Keratinocyte (primary cell): ENCODE measurements at regions not wholly inside any gene's neighbourhood (a gene's known extent, or its start where the extent isn't known, plus 50 kb on each side); places are given as distances from the start of the nearest gene placed in this dataset.

Experiments
- EZH2 ChIP-seq: IDR thresholded peaks from one replicate; pipeline ENCODE4 v1.6.1; 2012; ENCODE audit warnings: inconsistent platforms, mild to moderate bottlenecking, low read length, moderate library complexity
- TF ChIP-seq, protein P1 (sequence below), 3 experiments: IDR thresholded peaks in 1 of 3; conservative IDR thresholded peaks in 1 of 3; optimal IDR thresholded peaks in 1 of 3; 2 replicates in 2 of 3; 3 replicates in 1 of 3; pipeline versions ENCODE3 to v1.5.1; 2011; ENCODE audit warnings: low read length in 3 of 3, mild to moderate bottlenecking in 3 of 3, moderate library complexity in 2 of 3, control low read depth in 1 of 3, inconsistent platforms in 1 of 3; ENCODE audit not compliant: insufficient read depth in 2 of 3; ENCODE audit errors: extremely low read depth in 1 of 3

DNA sequence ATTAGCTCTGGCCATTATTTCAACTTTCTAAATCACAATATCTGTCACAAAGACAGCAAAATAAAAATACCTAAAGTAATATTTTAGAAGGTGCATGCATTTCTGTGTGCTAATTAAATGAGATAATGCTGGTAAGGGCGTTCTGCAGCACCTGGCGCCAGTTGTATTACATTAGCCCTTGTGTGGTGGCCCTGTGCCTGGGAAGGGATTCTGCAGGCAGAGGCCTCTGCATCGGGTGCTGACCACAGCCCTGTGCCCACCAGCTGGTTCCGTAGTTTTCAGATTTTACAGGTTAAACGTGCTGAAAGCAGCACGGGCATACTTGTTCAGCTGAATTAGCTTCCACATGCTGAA is 157.7 kb upstream of the PRKCQ start:
- TF ChIP-seq, protein P1, sequence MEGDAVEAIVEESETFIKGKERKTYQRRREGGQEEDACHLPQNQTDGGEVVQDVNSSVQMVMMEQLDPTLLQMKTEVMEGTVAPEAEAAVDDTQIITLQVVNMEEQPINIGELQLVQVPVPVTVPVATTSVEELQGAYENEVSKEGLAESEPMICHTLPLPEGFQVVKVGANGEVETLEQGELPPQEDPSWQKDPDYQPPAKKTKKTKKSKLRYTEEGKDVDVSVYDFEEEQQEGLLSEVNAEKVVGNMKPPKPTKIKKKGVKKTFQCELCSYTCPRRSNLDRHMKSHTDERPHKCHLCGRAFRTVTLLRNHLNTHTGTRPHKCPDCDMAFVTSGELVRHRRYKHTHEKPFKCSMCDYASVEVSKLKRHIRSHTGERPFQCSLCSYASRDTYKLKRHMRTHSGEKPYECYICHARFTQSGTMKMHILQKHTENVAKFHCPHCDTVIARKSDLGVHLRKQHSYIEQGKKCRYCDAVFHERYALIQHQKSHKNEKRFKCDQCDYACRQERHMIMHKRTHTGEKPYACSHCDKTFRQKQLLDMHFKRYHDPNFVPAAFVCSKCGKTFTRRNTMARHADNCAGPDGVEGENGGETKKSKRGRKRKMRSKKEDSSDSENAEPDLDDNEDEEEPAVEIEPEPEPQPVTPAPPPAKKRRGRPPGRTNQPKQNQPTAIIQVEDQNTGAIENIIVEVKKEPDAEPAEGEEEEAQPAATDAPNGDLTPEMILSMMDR (optimal IDR thresholded peaks at IDR 0.05 in 1 of 3, IDR thresholded peaks at IDR 0.05 in 1 of 3, conservative IDR thresholded peaks at IDR 0.05 in 1 of 3; ENCODE audit: extremely low read depth in 1 of 3, insufficient read depth in 2 of 3, low read length in 3 of 3), result no peak
- no peak for TF ChIP-seq EZH2
